Fibroblast of lung (primary cell): ENCODE measurements at regions not wholly inside any gene's neighbourhood (a gene's known extent, or its start where the extent isn't known, plus 50 kb on each side); places are given as distances from the start of the nearest gene placed in this dataset.

Experiments used
- DNase-seq, 2 donors: peaks; one replicate each; pipeline versions ENCODE4 v3.0.0 to v3.0.0-alpha.2; 2010; ENCODE audit warnings: low read depth in 2 of 2
- H2AFZ ChIP-seq: 2 replicates; pipeline ENCODE4 v1.5.1; 2012; ENCODE audit warnings: low read length, control low read depth, inconsistent platforms
- H3K27ac ChIP-seq: 2 replicates; pipeline ENCODE4 v1.5.1; 2011; ENCODE audit warnings: low read length, control low read depth; ENCODE audit not compliant: insufficient read depth
- H3K27me3 ChIP-seq: 2 replicates; pipeline ENCODE4 v1.5.1; 2011; ENCODE audit warnings: mild to moderate bottlenecking, low read length; ENCODE audit not compliant: control insufficient read depth, insufficient read depth
- H3K36me3 ChIP-seq: 2 replicates; pipeline ENCODE4 v1.5.1; 2011; ENCODE audit warnings: low read length; ENCODE audit not compliant: control insufficient read depth, insufficient read depth
- H3K4me1 ChIP-seq: 2 replicates; pipeline ENCODE4 v1.5.1; 2011; ENCODE audit warnings: low read length; ENCODE audit not compliant: control insufficient read depth, insufficient read depth; ENCODE audit errors: extremely low read depth
- H3K4me2 ChIP-seq: 2 replicates; pipeline ENCODE4 v1.5.1; 2011; ENCODE audit warnings: low read length, control low read depth; ENCODE audit not compliant: insufficient read depth; ENCODE audit errors: extremely low read depth
- H3K4me3 ChIP-seq, 4 experiments: fragments of 200-600 bp in 1 of 4; sonication (generic) in 1 of 4; replicated peaks in 1 of 4; 2 replicates each; pipeline ENCODE4 v1.5.1; 2011 to 2016; ENCODE audit warnings: low read length in 4 of 4, low read depth in 3 of 4, mild to moderate bottlenecking in 3 of 4, control low read depth in 2 of 4, inconsistent platforms in 1 of 4, mixed read lengths in 1 of 4; ENCODE audit not compliant: insufficient read depth in 1 of 4; ENCODE audit errors: control extremely low read depth in 1 of 4
- H3K79me2 ChIP-seq: 2 replicates; pipeline ENCODE4 v1.5.1; 2012; ENCODE audit warnings: mild to moderate bottlenecking, low read length, inconsistent platforms; ENCODE audit not compliant: control insufficient read depth, insufficient read depth
- H3K9ac ChIP-seq: 2 replicates; pipeline ENCODE4 v1.5.1; 2011; ENCODE audit warnings: mild to moderate bottlenecking, low read length, control low read depth; ENCODE audit not compliant: insufficient read depth
- H3K9me3 ChIP-seq: 2 replicates; pipeline ENCODE4 v1.5.1; 2012; ENCODE audit warnings: low read depth, low read length; ENCODE audit not compliant: control insufficient read depth, insufficient read depth
- H4K20me1 ChIP-seq: 2 replicates; pipeline ENCODE4 v1.5.1; 2011; ENCODE audit warnings: low read length; ENCODE audit not compliant: control insufficient read depth, insufficient read depth; ENCODE audit errors: extremely low read depth
- EZH2 ChIP-seq: IDR thresholded peaks from 2 replicates; pipeline ENCODE4 v1.5.1; 2012; ENCODE audit warnings: low read length, control low read depth, mild to moderate bottlenecking; ENCODE audit errors: missing control alignments
- TF ChIP-seq, protein P1 (sequence below), 2 donors: IDR thresholded peaks in 1 of 2; conservative IDR thresholded peaks in 1 of 2; 1 replicate in 1 of 2; 2 replicates in 1 of 2; pipeline ENCODE4 v1.5.1; 2011 to 2012; ENCODE audit warnings: low read length in 2 of 2, control low read depth in 1 of 2, inconsistent platforms in 1 of 2, low read depth in 1 of 2, mild to moderate bottlenecking in 1 of 2

DNA sequence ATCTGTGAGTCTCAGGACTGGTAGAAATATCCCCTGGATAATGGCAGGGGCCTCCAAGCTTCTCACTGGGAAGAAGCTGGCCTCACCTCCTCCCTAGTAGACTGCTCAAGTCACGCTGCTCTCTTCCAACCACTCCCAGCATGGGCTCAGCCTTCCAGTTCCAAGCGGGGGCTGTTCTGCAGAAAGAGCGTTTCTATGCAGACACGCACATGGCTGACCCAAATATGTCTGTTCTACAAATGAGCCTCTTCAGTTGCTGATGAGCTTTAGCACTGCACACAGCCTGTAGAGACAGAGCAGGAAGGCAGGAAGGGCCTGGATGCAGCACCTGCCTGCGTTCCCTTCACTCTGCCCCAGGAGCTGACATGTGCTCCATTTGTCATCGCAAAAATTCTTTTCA lies 523.9 kb upstream of the MGMT start:
- no peak overlapping the region for H3K4me3 ChIP-seq
- H4K20me1 ChIP-seq = no peaks in the 10 kb centered on the region
- TF ChIP-seq, protein P1, sequence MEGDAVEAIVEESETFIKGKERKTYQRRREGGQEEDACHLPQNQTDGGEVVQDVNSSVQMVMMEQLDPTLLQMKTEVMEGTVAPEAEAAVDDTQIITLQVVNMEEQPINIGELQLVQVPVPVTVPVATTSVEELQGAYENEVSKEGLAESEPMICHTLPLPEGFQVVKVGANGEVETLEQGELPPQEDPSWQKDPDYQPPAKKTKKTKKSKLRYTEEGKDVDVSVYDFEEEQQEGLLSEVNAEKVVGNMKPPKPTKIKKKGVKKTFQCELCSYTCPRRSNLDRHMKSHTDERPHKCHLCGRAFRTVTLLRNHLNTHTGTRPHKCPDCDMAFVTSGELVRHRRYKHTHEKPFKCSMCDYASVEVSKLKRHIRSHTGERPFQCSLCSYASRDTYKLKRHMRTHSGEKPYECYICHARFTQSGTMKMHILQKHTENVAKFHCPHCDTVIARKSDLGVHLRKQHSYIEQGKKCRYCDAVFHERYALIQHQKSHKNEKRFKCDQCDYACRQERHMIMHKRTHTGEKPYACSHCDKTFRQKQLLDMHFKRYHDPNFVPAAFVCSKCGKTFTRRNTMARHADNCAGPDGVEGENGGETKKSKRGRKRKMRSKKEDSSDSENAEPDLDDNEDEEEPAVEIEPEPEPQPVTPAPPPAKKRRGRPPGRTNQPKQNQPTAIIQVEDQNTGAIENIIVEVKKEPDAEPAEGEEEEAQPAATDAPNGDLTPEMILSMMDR (conservative IDR thresholded peaks at IDR 0.05 in 1 of 2, IDR thresholded peaks at IDR 0.05 in 1 of 2; ENCODE audit: low read depth in 1 of 2, low read length in 2 of 2) = no peak
- no peak for TF ChIP-seq EZH2
- H3K27me3 ChIP-seq = no peaks in the 10 kb centered on the region
- H3K9ac ChIP-seq = no peak overlapping the region
- no peaks in the 10 kb centered on the region for H3K79me2 ChIP-seq
- no peak overlapping the region for H2AFZ ChIP-seq
- no peak overlapping the region for H3K27ac ChIP-seq
- no peak for DNase-seq
- peaks cover 4% of the 10 kb centered on the region for H3K9me3 ChIP-seq
- H3K4me1 ChIP-seq = no peaks in the 10 kb centered on the region
- no peak overlapping the region for H3K4me2 ChIP-seq
- no peaks in the 10 kb centered on the region for H3K36me3 ChIP-seq

GRCh38 chr10:128945398-128945797 lies 521.6 kb upstream of the MGMT start:
- no peak overlapping the region for H3K4me2 ChIP-seq
- DNase-seq = no peak
- H3K27me3 ChIP-seq = no peaks in the 10 kb centered on the region
- H4K20me1 ChIP-seq = no peaks in the 10 kb centered on the region
- no peak overlapping the region for H3K4me3 ChIP-seq
- H3K9me3 ChIP-seq = peaks cover 4% of the 10 kb centered on the region
- TF ChIP-seq, protein P1 (conservative IDR thresholded peaks at IDR 0.05 in 1 of 2, IDR thresholded peaks at IDR 0.05 in 1 of 2; ENCODE audit: low read depth in 1 of 2, low read length in 2 of 2) = no peak
- no peaks in the 10 kb centered on the region for H3K79me2 ChIP-seq
- H3K4me1 ChIP-seq = no peaks in the 10 kb centered on the region
- H3K36me3 ChIP-seq = no peaks in the 10 kb centered on the region
- no peak overlapping the region for H3K27ac ChIP-seq
- no peak overlapping the region for H3K9ac ChIP-seq
- no peak overlapping the region for H2AFZ ChIP-seq

DNA sequence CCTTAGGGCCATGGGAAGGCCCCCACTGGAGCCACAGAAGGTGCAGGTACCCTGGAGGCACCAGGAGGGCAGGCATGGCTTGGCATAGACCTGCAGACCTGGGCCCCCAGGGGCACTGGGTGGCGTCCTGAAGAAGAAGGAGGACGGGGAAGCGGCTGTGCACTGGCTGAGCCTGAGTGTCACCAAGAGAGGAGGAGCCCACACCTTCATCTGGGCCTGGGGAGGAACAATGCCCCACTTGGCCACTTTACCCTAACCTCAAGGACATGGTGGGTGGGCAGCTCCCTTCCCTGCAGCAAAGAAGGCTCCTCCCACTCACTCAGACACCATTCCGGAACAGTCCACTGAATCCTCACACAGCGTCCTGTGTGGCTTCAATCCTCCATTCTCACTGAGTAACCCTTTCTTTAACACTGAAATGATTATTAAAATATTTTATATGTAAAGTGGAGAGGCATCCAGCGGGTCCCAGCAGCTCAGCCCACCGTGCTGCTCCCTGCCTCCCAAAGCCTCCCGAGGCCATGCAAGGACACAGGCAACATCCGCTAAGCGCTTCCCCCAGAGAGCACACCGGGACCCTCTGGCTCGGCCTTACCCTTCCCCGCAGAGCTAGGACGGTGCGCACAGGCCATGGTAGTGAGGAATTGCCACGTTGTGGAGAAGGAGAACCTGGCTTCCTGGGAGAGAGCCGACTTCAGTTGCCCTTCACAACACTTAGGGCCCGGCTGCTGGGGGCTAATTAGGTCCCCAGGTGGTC lies 516.7 kb upstream of the MGMT start:
- H3K27me3 ChIP-seq = no peaks in the 10 kb centered on the region
- H3K9me3 ChIP-seq = no peaks in the 10 kb centered on the region
- no peaks in the 10 kb centered on the region for H3K36me3 ChIP-seq
- TF ChIP-seq EZH2 = no peak
- TF ChIP-seq, protein P1 (conservative IDR thresholded peaks at IDR 0.05 in 1 of 2, IDR thresholded peaks at IDR 0.05 in 1 of 2; ENCODE audit: low read depth in 1 of 2, low read length in 2 of 2) = no peak
- no peak for DNase-seq
- no peak overlapping the region for H3K27ac ChIP-seq
- H3K79me2 ChIP-seq = no peaks in the 10 kb centered on the region
- H3K4me1 ChIP-seq = no peaks in the 10 kb centered on the region
- no peak overlapping the region for H2AFZ ChIP-seq
- H3K9ac ChIP-seq = no peak overlapping the region
- no peak overlapping the region for H3K4me3 ChIP-seq
- H4K20me1 ChIP-seq = no peaks in the 10 kb centered on the region
- H3K4me2 ChIP-seq = no peak overlapping the region
